ENCODE measurements at regions not wholly inside any gene's neighbourhood (a gene's known extent, or its start where the extent isn't known, plus 50 kb on each side); places are given as distances from the start of the nearest gene placed in this dataset.

GRCh38 chr17:17425591-17425990, 51.2 kb upstream of the MED9 start:
- TF ChIP-seq CTCF (conservative IDR thresholded peaks at IDR 0.05 in 1 of 2, IDR thresholded peaks at IDR 0.05 in 1 of 2; ENCODE audit: low read depth in 1 of 2, low read length in 2 of 2): no peak
- no peak for TF ChIP-seq EZH2 (IDR thresholded peaks at IDR 0.05; ENCODE audit: low read length, missing control alignments)

All from fibroblast of lung (primary cell).